GM23338 (cell line): ENCODE measurements at regions not wholly inside any gene's neighbourhood (a gene's known extent, or its start where the extent isn't known, plus 50 kb on each side); places are given as distances from the start of the nearest gene placed in this dataset.

ENCODE experiments used
- ATAC-seq: fragments of 200-7000 bp; cut with Tn5 transposase; 3 replicates; pipeline ENCODE4 v1.9.1; 2020
- DNase-seq: peaks from one replicate; pipeline ENCODE4 v3.0.0-alpha.2; 2015; ENCODE audit warnings: low spot score
- H2AFZ ChIP-seq: fragments of 200-600 bp; sonication (generic); 2 replicates; pipeline ENCODE4 v1.8.0; 2016; ENCODE audit warnings: antibody characterized with exemption, mild to moderate bottlenecking, moderate library complexity
- H3F3A ChIP-seq: fragments of 200-600 bp; sonication (generic); replicated peaks from 2 replicates; pipeline ENCODE4 v1.8.0; 2017; ENCODE audit warnings: antibody characterized with exemption, mixed run types, low read depth
- H3K27ac ChIP-seq: fragments of 200-600 bp; sonication (generic); 2 replicates; pipeline ENCODE4 v1.6.1; 2016; ENCODE audit warnings: low read depth
- H3K27me3 ChIP-seq: fragments of 200-600 bp; sonication (generic); 2 replicates; pipeline ENCODE4 v1.8.0; 2016; ENCODE audit warnings: mild to moderate bottlenecking, mixed run types, moderate library complexity; ENCODE audit not compliant: insufficient read depth
- H3K36me3 ChIP-seq: fragments of 200-600 bp; sonication (generic); 2 replicates; pipeline ENCODE4 v1.8.0; 2016; ENCODE audit warnings: mild to moderate bottlenecking; ENCODE audit not compliant: insufficient read depth
- H3K4me1 ChIP-seq: fragments of 200-600 bp; sonication (generic); 2 replicates; pipeline ENCODE4 v1.8.0; 2016; ENCODE audit warnings: mild to moderate bottlenecking, moderate library complexity; ENCODE audit not compliant: insufficient read depth
- H3K4me2 ChIP-seq: fragments of 200-600 bp; sonication (generic); 2 replicates; pipeline ENCODE4 v1.7.1; 2017; ENCODE audit warnings: mixed run types
- H3K4me3 ChIP-seq: fragments of 200-600 bp; sonication (generic); 2 replicates; pipeline ENCODE4 v1.6.1; 2016; ENCODE audit warnings: mixed run types
- H3K79me2 ChIP-seq: fragments of 200-600 bp; sonication (generic); replicated peaks from 2 replicates; pipeline ENCODE4 v1.8.0; 2017; ENCODE audit warnings: mild to moderate bottlenecking; ENCODE audit not compliant: insufficient read depth
- H3K9me2 ChIP-seq: fragments of 200-600 bp; sonication (generic); 2 replicates; pipeline ENCODE4 v1.8.0; 2017; ENCODE audit not compliant: insufficient read depth
- H4K20me1 ChIP-seq: fragments of 200-600 bp; sonication (generic); replicated peaks from 2 replicates; pipeline ENCODE4 v1.8.0; 2017; ENCODE audit warnings: mild to moderate bottlenecking; ENCODE audit not compliant: insufficient read depth
- H3K27ac Mint-ChIP-seq: 2 replicates; pipeline ENCODE4 v1.8.0; 2020; ENCODE audit warnings: inconsistent platforms, mild to moderate bottlenecking, moderate library complexity, mixed read lengths
- H3K27me3 Mint-ChIP-seq: 3 replicates; pipeline ENCODE4 v1.8.0; 2022; ENCODE audit warnings: low read depth, mild to moderate bottlenecking, moderate library complexity, mixed read lengths, inconsistent platforms; ENCODE audit not compliant: insufficient read depth, poor library complexity
- H3K36me3 Mint-ChIP-seq: 3 replicates; pipeline ENCODE4 v1.8.0; 2021; ENCODE audit warnings: low read depth, mild to moderate bottlenecking, inconsistent platforms, moderate library complexity, mixed read lengths
- H3K4me1 Mint-ChIP-seq: 3 replicates; pipeline ENCODE4 v1.8.0; 2020; ENCODE audit warnings: mild to moderate bottlenecking, inconsistent platforms, mixed read lengths
- H3K4me3 Mint-ChIP-seq: 3 replicates; pipeline ENCODE4 v1.8.0; 2021; ENCODE audit warnings: moderate library complexity, mild to moderate bottlenecking, inconsistent platforms, mixed read lengths
- H3K9me3 Mint-ChIP-seq: 3 replicates; pipeline ENCODE4 v1.8.0; 2020; ENCODE audit warnings: moderate library complexity, mild to moderate bottlenecking, inconsistent platforms, mixed read lengths
- CREB1 ChIP-seq: fragments of 250-450 bp; sonication (Bioruptor Pico); IDR thresholded peaks from 2 replicates; pipeline ENCODE4 v1.5.0; 2020; ENCODE audit warnings: low read depth, mild to moderate bottlenecking, moderate library complexity
- EZH2 ChIP-seq: fragments of 200-600 bp; sonication (generic); IDR thresholded peaks from one replicate; pipeline ENCODE4 v1.8.0; 2017; ENCODE audit warnings: antibody characterized with exemption, mild to moderate bottlenecking, low read depth; ENCODE audit not compliant: unreplicated experiment
- JUNB ChIP-seq: IDR thresholded peaks from one replicate; pipeline ENCODE4 v1.6.1; 2016; ENCODE audit warnings: antibody characterized with exemption; ENCODE audit not compliant: unreplicated experiment
- NANOG ChIP-seq: IDR thresholded peaks from 2 replicates; pipeline ENCODE4 v1.6.1; 2016; ENCODE audit warnings: antibody characterized with exemption, borderline replicate concordance
- POLR2AphosphoS5 ChIP-seq: IDR thresholded peaks from 2 replicates; pipeline ENCODE4 v1.6.1; 2016; ENCODE audit warnings: antibody characterized with exemption, low read depth
- STAT1 ChIP-seq: IDR thresholded peaks from one replicate; pipeline ENCODE4 v1.6.1; 2016; ENCODE audit warnings: antibody characterized with exemption; ENCODE audit not compliant: unreplicated experiment
- ZNF331 ChIP-seq: fragments of 250-450 bp; sonication (Bioruptor Pico); IDR thresholded peaks from 2 replicates; pipeline ENCODE4 v1.5.0; 2020; ENCODE audit warnings: low read depth, mild to moderate bottlenecking, moderate library complexity
- TF ChIP-seq, protein P1 (sequence below): IDR thresholded peaks from 2 replicates; pipeline ENCODE4 v1.6.1; 2016; ENCODE audit warnings: antibody characterized with exemption
- TF ChIP-seq, protein P2 (sequence below): IDR thresholded peaks from one replicate; pipeline ENCODE4 v1.6.1; 2018; ENCODE audit warnings: antibody characterized with exemption; ENCODE audit not compliant: unreplicated experiment

DNA sequence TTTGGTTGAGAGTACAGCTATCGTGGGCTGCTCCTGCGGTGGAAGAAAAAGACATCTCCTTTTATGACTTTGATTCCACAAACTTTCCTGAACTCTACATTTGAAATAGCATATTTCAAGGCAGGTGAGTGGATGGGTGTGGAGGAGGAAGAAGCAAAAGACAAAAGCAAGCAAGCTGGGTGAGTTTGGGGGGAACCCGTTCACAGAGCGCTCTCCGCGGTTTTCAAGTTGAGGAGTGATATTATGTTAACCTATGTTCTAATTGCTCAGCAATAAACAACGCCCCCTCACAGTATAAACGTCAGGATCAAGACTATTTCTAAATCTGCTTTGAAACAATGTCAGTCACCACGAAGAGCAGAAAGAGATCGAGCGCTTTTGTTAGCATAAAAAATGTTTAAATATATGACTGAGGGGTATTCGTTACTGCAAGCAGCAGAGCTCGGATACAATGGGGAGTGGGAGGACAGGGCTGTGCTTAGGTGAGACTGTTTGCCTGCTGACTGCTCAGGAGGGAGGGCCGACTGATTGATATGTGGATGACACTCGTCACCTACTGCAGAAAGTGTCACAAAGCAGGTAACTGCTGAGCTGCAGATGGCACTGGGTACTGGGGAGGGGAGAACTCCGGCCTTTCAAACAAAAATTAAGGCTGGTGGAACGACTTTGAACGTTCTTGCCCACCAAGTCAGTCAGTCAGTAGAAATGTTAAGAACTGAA, 236.5 kb downstream of the DRD1 start (continued):
- TF ChIP-seq ZNF331 (CRISPR knock-in tag): no peak
- TF ChIP-seq STAT1: no peak
- no peak for TF ChIP-seq POLR2AphosphoS5
- no peak for TF ChIP-seq JUNB
- TF ChIP-seq, protein P1, sequence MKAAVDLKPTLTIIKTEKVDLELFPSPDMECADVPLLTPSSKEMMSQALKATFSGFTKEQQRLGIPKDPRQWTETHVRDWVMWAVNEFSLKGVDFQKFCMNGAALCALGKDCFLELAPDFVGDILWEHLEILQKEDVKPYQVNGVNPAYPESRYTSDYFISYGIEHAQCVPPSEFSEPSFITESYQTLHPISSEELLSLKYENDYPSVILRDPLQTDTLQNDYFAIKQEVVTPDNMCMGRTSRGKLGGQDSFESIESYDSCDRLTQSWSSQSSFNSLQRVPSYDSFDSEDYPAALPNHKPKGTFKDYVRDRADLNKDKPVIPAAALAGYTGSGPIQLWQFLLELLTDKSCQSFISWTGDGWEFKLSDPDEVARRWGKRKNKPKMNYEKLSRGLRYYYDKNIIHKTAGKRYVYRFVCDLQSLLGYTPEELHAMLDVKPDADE: no peak
- TF ChIP-seq CREB1 (CRISPR knock-in tag): no peak

DNA sequence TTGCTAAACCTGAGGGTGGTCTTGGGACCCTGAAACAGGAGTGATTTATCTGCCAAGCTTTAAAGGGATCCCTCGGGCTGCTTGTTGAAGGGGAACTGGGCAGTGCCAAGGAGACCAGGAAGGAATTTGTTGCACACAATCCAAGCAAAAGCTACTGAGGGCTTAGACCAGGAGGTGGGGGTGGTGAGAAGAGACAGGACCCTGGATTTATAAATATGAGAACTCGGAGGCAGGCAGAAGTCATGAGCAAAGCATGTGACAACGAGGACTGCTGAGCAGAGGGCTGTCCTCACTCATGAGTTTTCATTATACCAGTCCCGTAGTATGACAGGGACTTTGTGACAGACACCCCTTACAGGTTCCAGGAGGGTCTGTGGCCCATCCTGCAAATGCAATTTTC, 237.3 kb downstream of the DRD1 start:
- no peaks in the 10 kb centered on the region for H3F3A ChIP-seq
- no peak overlapping the region for H3K27ac Mint-ChIP-seq
- no peak overlapping the region for H3K27ac ChIP-seq
- H3K9me3 Mint-ChIP-seq: no peaks in the 10 kb centered on the region
- H3K36me3 Mint-ChIP-seq: no peaks in the 10 kb centered on the region
- H4K20me1 ChIP-seq: no peaks in the 10 kb centered on the region
- no peak overlapping the region for H3K4me3 ChIP-seq
- peaks cover 3% of the 10 kb centered on the region; the same call in 2 of the 3 replicates for H3K4me1 Mint-ChIP-seq
- no peaks in the 10 kb centered on the region for H3K27me3 Mint-ChIP-seq
- H3K4me2 ChIP-seq: no peak overlapping the region
- no peak for ATAC-seq
- H3K4me1 ChIP-seq: no peaks in the 10 kb centered on the region
- peaks cover 3% of the 10 kb centered on the region; the same call in 1 of the 2 replicates for H3K9me2 ChIP-seq
- H3K4me3 Mint-ChIP-seq: no peak overlapping the region
- H3K27me3 ChIP-seq: no peaks in the 10 kb centered on the region
- H3K79me2 ChIP-seq: no peaks in the 10 kb centered on the region
- TF ChIP-seq POLR2AphosphoS5 (no peak), EZH2 (no peak), ZNF331 (CRISPR knock-in tag) (no peak)
- no peak for DNase-seq
- H2AFZ ChIP-seq: peak overlapping the region; percentile 47; the same call in 1 of the 2 replicates
- H3K36me3 ChIP-seq: no peaks in the 10 kb centered on the region

DNA sequence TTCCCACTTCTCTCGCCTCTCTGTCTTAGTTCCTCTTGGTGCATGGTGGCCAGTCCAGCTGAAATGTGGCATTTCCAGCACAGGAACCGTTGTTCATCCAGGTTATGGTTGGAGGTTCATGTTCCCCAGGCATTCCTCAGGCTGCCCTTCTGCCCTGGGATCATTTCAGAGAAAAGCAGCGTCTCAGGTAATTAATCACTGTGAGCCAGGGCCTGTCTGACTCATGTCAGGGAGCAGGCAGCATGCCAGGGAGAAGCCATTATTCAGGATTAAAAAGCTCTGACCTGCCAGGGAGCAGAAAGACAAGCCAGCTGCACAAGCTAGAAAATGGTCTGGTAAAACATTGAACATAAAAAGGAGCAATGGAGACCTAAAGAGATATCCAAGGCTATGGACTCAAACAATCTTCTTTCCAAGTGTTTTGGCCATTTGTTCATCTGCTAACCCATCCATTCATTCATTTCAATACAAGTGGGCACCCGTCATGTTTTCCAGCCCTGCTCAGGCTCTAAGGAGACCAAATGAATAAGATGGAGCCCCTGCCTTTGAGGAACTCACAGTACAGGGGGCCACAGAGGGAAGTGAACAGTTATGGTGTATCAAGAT, 241.4 kb downstream of the DRD1 start:
- Histone ChIP-seq H3K27ac (no peak overlapping the region), H3K36me3 (no peaks in the 10 kb centered on the region), H3K4me1 (no peaks in the 10 kb centered on the region), H3K27me3 (no peaks in the 10 kb centered on the region), H3K79me2 (no peaks in the 10 kb centered on the region), H3K9me2 (peaks cover 3% of the 10 kb centered on the region; the same call in 1 of the 2 replicates), H3K4me3 (no peak overlapping the region), H3F3A (no peaks in the 10 kb centered on the region), H4K20me1 (no peaks in the 10 kb centered on the region), H3K4me2 (no peak overlapping the region), H2AFZ (no peak overlapping the region)
- no peaks in the 10 kb centered on the region for H3K9me3 Mint-ChIP-seq
- peaks cover 3% of the 10 kb centered on the region; the same call in 2 of the 3 replicates for H3K4me1 Mint-ChIP-seq
- H3K27me3 Mint-ChIP-seq: no peaks in the 10 kb centered on the region
- H3K36me3 Mint-ChIP-seq: no peaks in the 10 kb centered on the region
- H3K4me3 Mint-ChIP-seq: no peak overlapping the region
- no peak for ATAC-seq
- no peak overlapping the region for H3K27ac Mint-ChIP-seq
- no peak for DNase-seq
- TF ChIP-seq NANOG (no peak), ZNF331 (CRISPR knock-in tag) (no peak)
- TF ChIP-seq, protein P2, sequence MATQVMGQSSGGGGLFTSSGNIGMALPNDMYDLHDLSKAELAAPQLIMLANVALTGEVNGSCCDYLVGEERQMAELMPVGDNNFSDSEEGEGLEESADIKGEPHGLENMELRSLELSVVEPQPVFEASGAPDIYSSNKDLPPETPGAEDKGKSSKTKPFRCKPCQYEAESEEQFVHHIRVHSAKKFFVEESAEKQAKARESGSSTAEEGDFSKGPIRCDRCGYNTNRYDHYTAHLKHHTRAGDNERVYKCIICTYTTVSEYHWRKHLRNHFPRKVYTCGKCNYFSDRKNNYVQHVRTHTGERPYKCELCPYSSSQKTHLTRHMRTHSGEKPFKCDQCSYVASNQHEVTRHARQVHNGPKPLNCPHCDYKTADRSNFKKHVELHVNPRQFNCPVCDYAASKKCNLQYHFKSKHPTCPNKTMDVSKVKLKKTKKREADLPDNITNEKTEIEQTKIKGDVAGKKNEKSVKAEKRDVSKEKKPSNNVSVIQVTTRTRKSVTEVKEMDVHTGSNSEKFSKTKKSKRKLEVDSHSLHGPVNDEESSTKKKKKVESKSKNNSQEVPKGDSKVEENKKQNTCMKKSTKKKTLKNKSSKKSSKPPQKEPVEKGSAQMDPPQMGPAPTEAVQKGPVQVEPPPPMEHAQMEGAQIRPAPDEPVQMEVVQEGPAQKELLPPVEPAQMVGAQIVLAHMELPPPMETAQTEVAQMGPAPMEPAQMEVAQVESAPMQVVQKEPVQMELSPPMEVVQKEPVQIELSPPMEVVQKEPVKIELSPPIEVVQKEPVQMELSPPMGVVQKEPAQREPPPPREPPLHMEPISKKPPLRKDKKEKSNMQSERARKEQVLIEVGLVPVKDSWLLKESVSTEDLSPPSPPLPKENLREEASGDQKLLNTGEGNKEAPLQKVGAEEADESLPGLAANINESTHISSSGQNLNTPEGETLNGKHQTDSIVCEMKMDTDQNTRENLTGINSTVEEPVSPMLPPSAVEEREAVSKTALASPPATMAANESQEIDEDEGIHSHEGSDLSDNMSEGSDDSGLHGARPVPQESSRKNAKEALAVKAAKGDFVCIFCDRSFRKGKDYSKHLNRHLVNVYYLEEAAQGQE: no peak
